AG09309 (cell line): ENCODE measurements at regions not wholly inside any gene's neighbourhood (a gene's known extent, or its start where the extent isn't known, plus 50 kb on each side); places are given as distances from the start of the nearest gene placed in this dataset.
"Not testable (repeated sequence)": the region's sequence is repeated elsewhere in the genome, so short reads cannot be mapped to it uniquely, and the experiment has no call there.

Experiments
- DNase-seq: peaks from one replicate; pipeline ENCODE4 v3.0.0-alpha.2; 2010; ENCODE audit warnings: low read depth
- H3K4me3 ChIP-seq: 2 replicates; pipeline ENCODE4 v1.5.1; 2011; ENCODE audit warnings: mild to moderate bottlenecking, low read depth, low read length, moderate library complexity; ENCODE audit not compliant: control insufficient read depth
- CTCF ChIP-seq: IDR thresholded peaks from 2 replicates; pipeline ENCODE4 v1.5.1; 2011; ENCODE audit warnings: mild to moderate bottlenecking, low read depth, low read length, inconsistent platforms; ENCODE audit not compliant: insufficient read depth, control insufficient read depth; ENCODE audit errors: missing control alignments

DNA sequence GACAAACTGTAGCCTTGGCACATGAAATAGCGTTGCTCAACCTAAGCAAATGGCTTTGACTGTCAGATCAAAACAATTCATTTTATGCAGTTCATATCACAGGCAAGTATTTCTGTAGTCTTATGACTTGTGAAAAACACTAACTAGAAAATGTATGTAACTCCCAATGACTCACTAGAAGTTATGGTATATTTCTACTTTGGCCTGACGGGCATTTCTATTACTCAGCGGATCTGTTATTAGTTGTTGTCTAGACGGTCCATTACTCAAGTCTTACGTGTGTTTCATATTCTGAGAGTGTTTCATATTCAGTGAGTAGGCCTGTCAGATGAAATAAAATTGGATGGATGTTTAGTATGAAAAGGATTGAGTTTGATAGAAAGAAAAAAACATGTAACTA lies 880.9 kb downstream of the PRIM2 start:
- H3K4me3 ChIP-seq = no peak overlapping the region
- TF ChIP-seq CTCF = no peak
- peak; percentile 2 for DNase-seq

- not testable (repeated sequence) for H3K4me3 ChIP-seq, DNase-seq
Measured at GRCh38 chr6:58237124-58237523, 919.7 kb downstream of the PRIM2 start.

- DNase-seq, H3K4me3 ChIP-seq: not testable (repeated sequence)
Measured at GRCh38 chr6:58238421-58238820, 921.0 kb downstream of the PRIM2 start.

- DNase-seq, H3K4me3 ChIP-seq: not testable (repeated sequence)
Measured at GRCh38 chr6:58257625-58258024, 940.2 kb downstream of the PRIM2 start.

GRCh38 chr6:58290177-58290576 lies 972.7 kb downstream of the PRIM2 start:
- no peak for TF ChIP-seq CTCF
- H3K4me3 ChIP-seq = no peak overlapping the region
- DNase-seq = no peak

- not testable (repeated sequence) for DNase-seq, H3K4me3 ChIP-seq
Measured at GRCh38 chr6:58291319-58291718, 973.9 kb downstream of the PRIM2 start.

- not testable (repeated sequence) for DNase-seq
Measured at GRCh38 chr6:58307901-58308300, 990.5 kb downstream of the PRIM2 start.

DNA sequence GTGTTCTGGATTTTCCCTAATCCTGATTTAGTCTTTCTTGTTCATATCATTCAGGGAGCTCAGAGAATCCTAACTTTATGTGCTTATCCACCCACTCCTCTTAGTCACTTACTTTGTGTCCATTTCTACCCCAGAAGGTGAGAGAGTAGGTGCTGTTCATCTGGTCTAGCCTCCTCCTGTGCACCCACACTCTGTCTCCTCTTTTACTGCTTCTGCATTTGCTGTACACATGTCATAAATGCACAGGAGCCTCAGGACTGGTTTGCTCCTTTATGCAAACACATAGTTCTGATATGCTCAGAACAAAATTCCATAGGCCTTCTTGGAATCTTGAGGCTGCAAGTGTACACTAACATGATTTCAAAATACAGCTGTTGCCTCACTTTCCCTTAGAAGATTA lies 1014.7 kb downstream of the PRIM2 start:
- not testable (repeated sequence) for H3K4me3 ChIP-seq, DNase-seq

More at GRCh38 chr6:58307901-58308300, 990.5 kb downstream of the PRIM2 start:
- not testable (repeated sequence) for H3K4me3 ChIP-seq

- not testable (repeated sequence) for DNase-seq, H3K4me3 ChIP-seq
Measured at GRCh38 chr6:58342287-58342686, 1024.9 kb downstream of the PRIM2 start.

GRCh38 chr6:58347534-58347933 lies 1030.1 kb downstream of the PRIM2 start:
- H3K4me3 ChIP-seq = not testable (repeated sequence)

GRCh38 chr6:58351619-58352018 lies 1034.2 kb downstream of the PRIM2 start:
- not testable (repeated sequence) for DNase-seq, H3K4me3 ChIP-seq

More at GRCh38 chr6:58347534-58347933, 1030.1 kb downstream of the PRIM2 start:
- DNase-seq = not testable (repeated sequence)

- not testable (repeated sequence) for DNase-seq
Measured at GRCh38 chr6:58358452-58358851, 1041.0 kb downstream of the PRIM2 start.

DNA sequence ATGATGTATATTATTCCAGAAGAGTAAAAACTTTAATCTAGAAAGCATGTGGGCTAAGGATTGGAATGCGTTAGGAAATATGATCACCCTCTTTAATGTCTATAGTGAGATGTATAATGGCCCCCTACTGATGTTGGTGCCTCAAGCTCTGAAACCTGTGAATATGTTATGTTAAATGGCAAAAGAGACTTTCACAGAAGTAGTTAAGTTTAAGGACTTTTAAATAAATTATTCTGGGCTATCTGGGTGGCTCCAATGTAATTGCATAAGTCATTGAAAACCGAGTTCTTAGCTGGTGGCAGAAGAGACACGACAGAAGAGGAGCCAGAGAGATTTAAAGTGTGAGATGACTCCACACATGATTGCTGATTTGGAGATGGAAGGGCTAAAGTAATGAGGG lies 1048.4 kb downstream of the PRIM2 start:
- not testable (repeated sequence) for DNase-seq, H3K4me3 ChIP-seq

More at GRCh38 chr6:58358452-58358851, 1041.0 kb downstream of the PRIM2 start:
- H3K4me3 ChIP-seq = not testable (repeated sequence)

DNA sequence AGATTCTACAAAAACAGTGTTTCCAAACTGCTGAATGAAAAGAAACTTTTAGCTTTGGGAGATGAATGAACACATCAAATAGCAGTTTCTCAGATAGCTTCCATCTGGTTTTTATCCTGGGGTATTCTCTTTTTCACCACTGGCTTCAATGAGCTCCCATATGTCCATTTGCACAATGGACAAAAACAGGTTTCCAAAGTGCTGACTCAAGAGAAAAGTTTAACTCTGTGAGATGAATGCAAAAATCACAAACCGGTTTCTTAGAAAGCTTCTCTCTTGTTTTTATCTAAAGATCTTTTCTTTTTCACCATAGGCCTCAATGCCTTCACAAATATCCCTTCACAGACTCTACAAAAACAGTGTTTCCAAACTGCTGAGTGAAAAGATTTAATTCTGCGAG lies 1089.2 kb downstream of the PRIM2 start:
- DNase-seq, H3K4me3 ChIP-seq: not testable (repeated sequence)
